T-cell (primary cell): ENCODE measurements at regions not wholly inside any gene's neighbourhood (a gene's known extent, or its start where the extent isn't known, plus 50 kb on each side); places are given as distances from the start of the nearest gene placed in this dataset.

Experiments
- ATAC-seq, 4 experiments: fragments of 200-7000 bp in 3 of 4; fragments of 150-1000 bp in 1 of 4; cut with Tn5 transposase; replicated peaks in 1 of 4; 1 replicate in 3 of 4; 2 replicates in 1 of 4; pipeline ENCODE4 v1.10.0; 2021; ENCODE audit warnings: moderate library complexity in 3 of 4, mild to moderate bottlenecking in 2 of 4, moderate number of reproducible peaks in 1 of 4
- CTCF ChIA-PET, 2 donors: fragments of 300-600 bp; sonication (Branson Sonifier 250); formaldehyde crosslinking; loops; one replicate each; lab custom pipeline; 2022; ENCODE audit warnings: antibody characterized with exemption in 2 of 2; lab: Charles Lee
- POLR2A ChIA-PET, 2 donors: fragments of 300-600 bp; sonication (Branson Sonifier 250); formaldehyde crosslinking; loops; one replicate each; lab custom pipeline; 2022; ENCODE audit warnings: antibody characterized with exemption in 2 of 2; lab: Charles Lee
- DNase-seq, 35 experiments: peaks; one replicate each; pipeline versions ENCODE4 v3.0.0 to v3.0.0-alpha.2; 2013 to 2023
- H3K27ac ChIP-seq: one replicate; pipeline ENCODE4 v1.5.1; 2013; ENCODE audit warnings: low read length
- H3K27me3 ChIP-seq, 2 experiments: replicated peaks in 1 of 2; 1 replicate in 1 of 2; 2 replicates in 1 of 2; pipeline versions ENCODE4 v1.6.1 to v1.7.0; 2013; ENCODE audit warnings: low read length in 1 of 2, mixed read lengths in 1 of 2; ENCODE audit not compliant: control insufficient read depth in 2 of 2, insufficient read depth in 2 of 2; ENCODE audit errors: extremely low read depth in 1 of 2
- H3K36me3 ChIP-seq, 2 donors: 1 replicate in 1 of 2; 2 replicates in 1 of 2; pipeline versions ENCODE4 v1.6.1 to v1.7.0; 2013; ENCODE audit warnings: low read length in 1 of 2; ENCODE audit not compliant: control insufficient read depth in 2 of 2, insufficient read depth in 1 of 2; ENCODE audit errors: extremely low read depth in 1 of 2
- H3K4me1 ChIP-seq, 2 experiments: 1 replicate in 1 of 2; 2 replicates in 1 of 2; pipeline versions ENCODE4 v1.6.1 to v1.7.0; 2013; ENCODE audit warnings: low read length in 2 of 2, mixed read lengths in 1 of 2; ENCODE audit not compliant: insufficient read depth in 2 of 2, control insufficient read depth in 1 of 2; ENCODE audit errors: extremely low read depth in 1 of 2
- H3K4me3 ChIP-seq, 2 donors: 1 replicate in 1 of 2; 2 replicates in 1 of 2; pipeline versions ENCODE4 v1.5.1 to v1.7.0; 2013; ENCODE audit warnings: mild to moderate bottlenecking in 2 of 2, low read length in 1 of 2, moderate library complexity in 1 of 2; ENCODE audit not compliant: control insufficient read depth in 1 of 2; ENCODE audit errors: extremely low read depth in 1 of 2
- H3K9me3 ChIP-seq: 2 replicates; pipeline ENCODE4 v1.7.0; 2013
- H3K27ac Mint-ChIP-seq, 2 donors: one replicate each; pipeline ENCODE4 v1.8.0; 2020 to 2021; ENCODE audit warnings: mild to moderate bottlenecking in 2 of 2, mixed read lengths in 2 of 2
- H3K27me3 Mint-ChIP-seq, 2 donors: one replicate each; pipeline ENCODE4 v1.8.0; 2021 to 2022; ENCODE audit warnings: mixed read lengths in 2 of 2
- H3K36me3 Mint-ChIP-seq: one replicate; pipeline ENCODE4 v1.8.0; 2021; ENCODE audit warnings: mixed read lengths
- H3K4me1 Mint-ChIP-seq, 3 donors: one replicate each; pipeline ENCODE4 v1.8.0; 2020 to 2022; ENCODE audit warnings: mixed read lengths in 3 of 3, mild to moderate bottlenecking in 1 of 3
- H3K4me3 Mint-ChIP-seq, 3 donors: one replicate each; pipeline ENCODE4 v1.8.0; 2020 to 2022; ENCODE audit warnings: mild to moderate bottlenecking in 3 of 3, mixed read lengths in 3 of 3, moderate library complexity in 3 of 3
- H3K9me3 Mint-ChIP-seq, 3 donors: one replicate each; pipeline ENCODE4 v1.8.0; 2020 to 2022; ENCODE audit warnings: mixed read lengths in 3 of 3
- WGBS: methylation state at CpG from one replicate; pipeline ENCODE4 v1.1.5; 2013; ENCODE audit warnings: missing lambda C conversion rate; ENCODE audit not compliant: insufficient coverage; 5-methylcytosine and 5-hydroxymethylcytosine counted together

DNA sequence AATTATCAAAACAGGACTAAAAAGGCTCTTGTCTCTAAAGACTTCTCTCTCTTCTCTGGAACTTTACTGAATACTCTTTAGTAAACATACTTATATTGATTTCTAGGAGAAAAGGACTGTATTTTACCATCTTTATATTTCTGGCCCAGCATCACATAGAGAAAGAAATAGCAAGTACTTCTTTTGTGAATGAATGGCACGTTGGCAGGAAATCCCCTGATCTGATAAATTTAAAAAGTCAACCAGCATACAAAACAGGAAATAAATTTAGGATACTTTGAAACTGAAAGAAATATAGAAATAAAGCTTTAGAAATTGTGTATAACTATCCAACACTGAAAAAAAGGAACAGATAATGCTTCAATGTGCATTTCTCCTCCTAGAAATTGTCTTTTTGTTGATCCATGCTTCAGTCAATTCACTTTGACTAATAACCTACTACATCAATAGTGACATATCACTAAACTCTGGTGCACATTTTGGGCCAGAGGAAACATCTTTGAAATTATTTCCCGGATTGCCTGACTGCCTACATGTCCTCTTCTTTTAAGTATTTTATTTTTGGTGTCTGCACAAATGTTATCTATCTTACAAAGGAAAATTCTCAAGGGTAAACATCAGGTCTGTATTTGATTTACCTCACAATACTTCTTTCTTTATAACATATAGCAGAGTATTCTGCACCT, 183.5 kb upstream of the FSTL5 start:
- POLR2A ChIA-PET: no interaction called here
- Histone ChIP-seq H3K9me3 (no peaks in the 10 kb centered on the region), H3K27ac (no peak overlapping the region), H3K4me3 (no peak overlapping the region), H3K4me1 (no peaks in the 10 kb centered on the region), H3K27me3 (no peaks in the 10 kb centered on the region), H3K36me3 (no peaks in the 10 kb centered on the region)
- DNase-seq: no peak
- Mint-ChIP-seq H3K4me1 (peaks cover 0 to 2% (median 2%) of the 10 kb centered on the region in 3 donors), H3K9me3 (peaks cover 6 to 8% (median 6%) of the 10 kb centered on the region in 3 donors), H3K36me3 (no peaks in the 10 kb centered on the region), H3K4me3 (no peak overlapping the region), H3K27me3 (no peaks in the 10 kb centered on the region), H3K27ac (no peak overlapping the region)
- whole genome bisulfite sequencing: no CpG with 5 or more reads among the region's 2 CpGs
- CTCF ChIA-PET: no interaction called here
- no peak for ATAC-seq

DNA sequence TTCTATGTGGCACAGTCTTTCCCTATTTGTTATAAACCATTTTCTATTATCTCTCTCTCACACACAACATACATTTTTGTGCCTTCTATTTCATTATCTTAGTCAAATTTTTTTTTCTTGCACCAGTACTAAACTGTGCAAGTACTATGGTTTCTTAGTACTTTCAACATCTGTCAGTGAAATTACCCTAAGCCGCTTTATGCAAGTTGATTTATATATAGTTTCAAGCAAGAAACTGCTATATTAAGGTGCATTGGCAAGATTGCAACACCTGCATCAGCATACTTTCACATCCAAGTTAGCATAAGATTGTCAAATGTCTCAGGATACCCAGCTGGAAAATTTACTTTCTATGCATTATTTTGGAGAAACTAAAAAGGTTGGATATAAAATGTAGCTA, 180.2 kb upstream of the FSTL5 start:
- no peak overlapping the region for H3K4me3 Mint-ChIP-seq
- CTCF ChIA-PET: no interaction called here
- H3K9me3 ChIP-seq: no peaks in the 10 kb centered on the region
- WGBS: no CpG with 5 or more reads among the region's 1 CpG
- H3K27me3 Mint-ChIP-seq: no peaks in the 10 kb centered on the region
- no peaks in the 10 kb centered on the region for H3K27me3 ChIP-seq
- H3K27ac Mint-ChIP-seq: no peak overlapping the region
- ATAC-seq (no peak), DNase-seq (no peak)
- peaks cover 0 to 2% (median 2%) of the 10 kb centered on the region in 3 donors for H3K4me1 Mint-ChIP-seq
- no peak overlapping the region for H3K27ac ChIP-seq
- H3K4me1 ChIP-seq: no peaks in the 10 kb centered on the region
- POLR2A ChIA-PET: no interaction called here
- H3K36me3 Mint-ChIP-seq: no peaks in the 10 kb centered on the region
- H3K36me3 ChIP-seq: no peaks in the 10 kb centered on the region
- peaks cover 3 to 5% (median 4%) of the 10 kb centered on the region in 3 donors for H3K9me3 Mint-ChIP-seq
- no peak overlapping the region for H3K4me3 ChIP-seq

GRCh38 chr4:162341533-162341932, 177.7 kb upstream of the FSTL5 start:
- POLR2A ChIA-PET: no interaction called here
- Mint-ChIP-seq H3K9me3 (peaks cover 3 to 5% (median 4%) of the 10 kb centered on the region in 3 donors), H3K4me3 (no peak overlapping the region), H3K27ac (no peak overlapping the region), H3K4me1 (no peaks in the 10 kb centered on the region), H3K36me3 (no peaks in the 10 kb centered on the region), H3K27me3 (no peaks in the 10 kb centered on the region)
- no CpG with 5 or more reads among the region's 2 CpGs for WGBS
- no peak for ATAC-seq
- Histone ChIP-seq H3K27me3 (no peaks in the 10 kb centered on the region), H3K27ac (no peak overlapping the region), H3K9me3 (no peaks in the 10 kb centered on the region), H3K4me1 (no peaks in the 10 kb centered on the region), H3K4me3 (no peak overlapping the region), H3K36me3 (no peaks in the 10 kb centered on the region)
- no peak for DNase-seq
- CTCF ChIA-PET: no interaction called here

DNA sequence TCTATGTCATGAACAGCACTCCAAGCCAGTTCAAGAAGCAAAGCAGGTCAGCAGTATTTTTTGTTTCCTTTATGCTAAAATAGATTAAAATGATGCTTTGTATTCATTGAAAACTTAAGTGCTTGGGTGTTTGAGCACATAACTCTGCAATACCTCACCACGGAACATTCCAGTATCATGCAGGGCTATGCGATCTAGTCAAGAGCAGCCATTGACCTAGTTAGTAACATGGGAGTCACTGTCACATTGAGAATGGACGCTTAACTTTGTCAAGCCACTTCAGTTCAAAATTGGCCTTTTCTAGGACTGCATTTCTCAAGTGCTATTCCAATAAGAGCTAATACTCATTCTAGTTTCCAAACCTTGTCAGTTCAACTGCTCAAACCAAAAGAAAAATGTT, 160.1 kb upstream of the FSTL5 start:
- no peak for DNase-seq
- Histone ChIP-seq H3K27ac (no peak overlapping the region), H3K9me3 (no peaks in the 10 kb centered on the region), H3K4me3 (no peak overlapping the region), H3K36me3 (no peaks in the 10 kb centered on the region), H3K27me3 (no peaks in the 10 kb centered on the region), H3K4me1 (no peaks in the 10 kb centered on the region)
- 89% methylated on average over 3 of the region's 3 CpGs for WGBS
- CTCF ChIA-PET: no interaction called here
- Mint-ChIP-seq H3K9me3 (no peaks in the 10 kb centered on the region), H3K27ac (no peak overlapping the region), H3K4me1 (no peaks in the 10 kb centered on the region), H3K27me3 (no peaks in the 10 kb centered on the region), H3K4me3 (no peak overlapping the region), H3K36me3 (no peaks in the 10 kb centered on the region)
- POLR2A ChIA-PET: no interaction called here
- no peak for ATAC-seq

GRCh38 chr4:162322054-162322453, 158.3 kb upstream of the FSTL5 start:
- ChIA-PET POLR2A (interaction anchor here in 1 of 2 donors (0.6 kb wide), 1 partner anchor 62 kb away, joined by 3 read pairs; no protein-coding TSS in a partner anchor), CTCF (interaction anchor here (0.5 to 0.6 kb wide), 3 partner anchors 11 to 1568 kb away, joined by 3 to 7 read pairs (median 5); no protein-coding TSS in a partner anchor)
- Mint-ChIP-seq H3K4me3 (no peak overlapping the region), H3K27ac (no peak overlapping the region), H3K9me3 (peaks cover 0 to 9% (median 3%) of the 10 kb centered on the region in 3 donors), H3K36me3 (no peaks in the 10 kb centered on the region), H3K27me3 (no peaks in the 10 kb centered on the region), H3K4me1 (no peaks in the 10 kb centered on the region)
- DNase-seq (no peak), ATAC-seq (no peak)
- H3K9me3 ChIP-seq: no peaks in the 10 kb centered on the region
- no peak overlapping the region for H3K4me3 ChIP-seq
- 83% methylated on average over 2 of the region's 8 CpGs for WGBS
- H3K27me3 ChIP-seq: no peaks in the 10 kb centered on the region
- H3K36me3 ChIP-seq: no peaks in the 10 kb centered on the region
- H3K4me1 ChIP-seq: no peaks in the 10 kb centered on the region
- H3K27ac ChIP-seq: no peak overlapping the region

GRCh38 chr4:162285753-162286152, 122.0 kb upstream of the FSTL5 start:
- CTCF ChIA-PET: no interaction called here
- Mint-ChIP-seq H3K27me3 (no peaks in the 10 kb centered on the region), H3K27ac (no peak overlapping the region), H3K9me3 (peaks cover 12 to 23% (median 19%) of the 10 kb centered on the region in 3 donors), H3K4me3 (no peak overlapping the region), H3K4me1 (no peaks in the 10 kb centered on the region), H3K36me3 (no peaks in the 10 kb centered on the region)
- Histone ChIP-seq H3K27me3 (no peaks in the 10 kb centered on the region), H3K36me3 (no peaks in the 10 kb centered on the region), H3K4me1 (no peaks in the 10 kb centered on the region), H3K9me3 (no peaks in the 10 kb centered on the region), H3K27ac (no peak overlapping the region), H3K4me3 (no peak overlapping the region)
- DNase-seq: no peak
- POLR2A ChIA-PET: no interaction called here
- WGBS: no CpG with 5 or more reads among the region's 2 CpGs
- ATAC-seq: no peak
